Activated CD4-positive, alpha-beta T cell treated with anti-CD3 and anti-CD28 coated beads, Interleukin-2, amount 10 ng/mL, durations not matched to agents 7 days and 5 days (primary cell): ENCODE measurements at regions not wholly inside any gene's neighbourhood (a gene's known extent, or its start where the extent isn't known, plus 50 kb on each side); places are given as distances from the start of the nearest gene placed in this dataset.

ENCODE experiments used
- CTCF ChIA-PET: fragments of 350-600 bp; sonication (Branson Sonifier 250); formaldehyde crosslinking; loops from one replicate; lab custom pipeline; 2021; ENCODE audit warnings: antibody characterized with exemption; lab: Charles Lee
- POLR2A ChIA-PET: fragments of 350-600 bp; sonication (Branson Sonifier 250); formaldehyde crosslinking; loops from one replicate; lab custom pipeline; 2021; ENCODE audit warnings: antibody characterized with exemption; lab: Charles Lee
- DNase-seq: peaks from one replicate; pipeline ENCODE4 v3.0.0-alpha.2; 2020
- H3K27ac Mint-ChIP-seq: one replicate; pipeline ENCODE4 v1.8.0; 2021; ENCODE audit warnings: mild to moderate bottlenecking, moderate library complexity, mixed read lengths
- H3K27me3 Mint-ChIP-seq: one replicate; pipeline ENCODE4 v1.8.0; 2021; ENCODE audit warnings: mixed read lengths
- H3K36me3 Mint-ChIP-seq: one replicate; pipeline ENCODE4 v1.8.0; 2021; ENCODE audit warnings: low read depth, mixed read lengths
- H3K4me1 Mint-ChIP-seq: one replicate; pipeline ENCODE4 v1.8.0; 2021; ENCODE audit warnings: mixed read lengths
- H3K4me3 Mint-ChIP-seq: one replicate; pipeline ENCODE4 v1.8.0; 2021; ENCODE audit warnings: mild to moderate bottlenecking, moderate library complexity, mixed read lengths
- H3K9me3 Mint-ChIP-seq: one replicate; pipeline ENCODE4 v1.8.0; 2021; ENCODE audit warnings: mixed read lengths

GRCh38 chr2:146040051-146040450 lies 1520.1 kb upstream of the ZEB2 start:
- DNase-seq = no peak
- no peaks in the 10 kb centered on the region for H3K27me3 Mint-ChIP-seq
- no peaks in the 10 kb centered on the region for H3K4me1 Mint-ChIP-seq
- POLR2A ChIA-PET = no interaction called here
- no peaks in the 10 kb centered on the region for H3K36me3 Mint-ChIP-seq
- H3K4me3 Mint-ChIP-seq = no peak overlapping the region
- H3K9me3 Mint-ChIP-seq = no peaks in the 10 kb centered on the region
- CTCF ChIA-PET = no interaction called here
- no peak overlapping the region for H3K27ac Mint-ChIP-seq

DNA sequence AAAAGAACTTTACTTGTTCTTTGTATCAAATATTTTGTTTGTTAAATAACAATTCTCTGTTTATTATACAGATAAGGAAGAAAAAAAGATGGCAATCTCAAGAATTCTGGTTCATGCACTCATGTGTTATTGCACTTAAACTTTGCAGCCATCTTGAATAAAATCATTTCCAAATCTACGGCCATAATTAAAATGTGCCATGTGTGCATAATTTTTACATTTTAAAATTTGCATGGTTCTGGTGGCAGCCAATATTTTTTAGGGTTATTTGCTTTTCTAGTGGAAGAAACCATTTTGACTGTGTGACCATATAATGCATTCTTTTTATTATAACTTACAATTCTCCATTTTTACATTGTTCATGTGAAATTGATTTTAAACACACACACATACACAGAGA lies 1518.1 kb upstream of the ZEB2 start:
- CTCF ChIA-PET = no interaction called here
- Mint-ChIP-seq H3K4me3 (no peak overlapping the region), H3K9me3 (no peaks in the 10 kb centered on the region), H3K27ac (no peak overlapping the region), H3K36me3 (no peaks in the 10 kb centered on the region), H3K27me3 (no peaks in the 10 kb centered on the region), H3K4me1 (no peaks in the 10 kb centered on the region)
- POLR2A ChIA-PET = no interaction called here
- no peak for DNase-seq

GRCh38 chr2:146037334-146037870 lies 1517.5 kb upstream of the ZEB2 start:
- ChIA-PET POLR2A (no interaction called here), CTCF (no interaction called here)
- H3K36me3 Mint-ChIP-seq = no peaks in the 10 kb centered on the region
- no peak overlapping the region for H3K27ac Mint-ChIP-seq
- DNase-seq = no peak
- no peaks in the 10 kb centered on the region for H3K27me3 Mint-ChIP-seq
- no peaks in the 10 kb centered on the region for H3K9me3 Mint-ChIP-seq
- no peaks in the 10 kb centered on the region for H3K4me1 Mint-ChIP-seq
- no peak overlapping the region for H3K4me3 Mint-ChIP-seq

GRCh38 chr2:146031158-146031557 lies 1511.2 kb upstream of the ZEB2 start:
- no peak overlapping the region for H3K27ac Mint-ChIP-seq
- DNase-seq = no peak
- no peaks in the 10 kb centered on the region for H3K36me3 Mint-ChIP-seq
- H3K27me3 Mint-ChIP-seq = no peaks in the 10 kb centered on the region
- ChIA-PET POLR2A (no interaction called here), CTCF (no interaction called here)
- no peaks in the 10 kb centered on the region for H3K9me3 Mint-ChIP-seq
- no peak overlapping the region for H3K4me3 Mint-ChIP-seq
- no peaks in the 10 kb centered on the region for H3K4me1 Mint-ChIP-seq

GRCh38 chr2:146027156-146027555 lies 1507.2 kb upstream of the ZEB2 start:
- H3K36me3 Mint-ChIP-seq = no peaks in the 10 kb centered on the region
- no peaks in the 10 kb centered on the region for H3K27me3 Mint-ChIP-seq
- no peak for DNase-seq
- H3K9me3 Mint-ChIP-seq = no peaks in the 10 kb centered on the region
- no peaks in the 10 kb centered on the region for H3K4me1 Mint-ChIP-seq
- H3K4me3 Mint-ChIP-seq = no peak overlapping the region
- ChIA-PET CTCF (no interaction called here), POLR2A (no interaction called here)
- no peak overlapping the region for H3K27ac Mint-ChIP-seq

GRCh38 chr2:146025519-146025918 lies 1505.6 kb upstream of the ZEB2 start:
- ChIA-PET CTCF (no interaction called here), POLR2A (no interaction called here)
- H3K4me1 Mint-ChIP-seq = no peaks in the 10 kb centered on the region
- DNase-seq = no peak
- H3K36me3 Mint-ChIP-seq = no peaks in the 10 kb centered on the region
- H3K27me3 Mint-ChIP-seq = no peaks in the 10 kb centered on the region
- H3K9me3 Mint-ChIP-seq = no peaks in the 10 kb centered on the region
- H3K27ac Mint-ChIP-seq = no peak overlapping the region
- no peak overlapping the region for H3K4me3 Mint-ChIP-seq

DNA sequence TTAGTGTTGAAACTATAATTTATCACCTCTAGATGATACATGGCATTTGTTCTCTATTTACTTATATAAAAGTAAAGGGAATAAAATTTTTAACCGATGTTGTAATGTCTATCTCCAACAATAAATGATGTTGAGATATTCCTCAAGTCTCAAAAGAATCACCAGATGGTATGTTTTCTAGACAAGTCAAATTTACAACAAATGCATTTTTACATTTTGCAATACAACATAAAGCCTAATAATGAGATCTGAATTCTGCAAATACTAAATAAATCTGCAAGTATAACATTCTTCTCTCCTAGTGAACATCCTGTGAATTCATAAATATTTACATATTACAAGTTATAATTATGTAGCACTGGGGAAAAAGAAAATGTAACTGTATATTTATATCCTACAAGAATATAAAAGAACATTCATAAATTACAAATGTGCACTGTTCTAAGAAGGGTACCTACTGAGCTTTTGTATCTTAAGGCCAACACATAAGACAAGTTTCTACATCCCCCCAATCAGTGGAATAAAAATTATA lies 1504.4 kb upstream of the ZEB2 start:
- ChIA-PET CTCF (no interaction called here), POLR2A (no interaction called here)
- no peaks in the 10 kb centered on the region for H3K9me3 Mint-ChIP-seq
- no peaks in the 10 kb centered on the region for H3K36me3 Mint-ChIP-seq
- no peak overlapping the region for H3K27ac Mint-ChIP-seq
- no peak for DNase-seq
- H3K27me3 Mint-ChIP-seq = no peaks in the 10 kb centered on the region
- no peaks in the 10 kb centered on the region for H3K4me1 Mint-ChIP-seq
- no peak overlapping the region for H3K4me3 Mint-ChIP-seq

DNA sequence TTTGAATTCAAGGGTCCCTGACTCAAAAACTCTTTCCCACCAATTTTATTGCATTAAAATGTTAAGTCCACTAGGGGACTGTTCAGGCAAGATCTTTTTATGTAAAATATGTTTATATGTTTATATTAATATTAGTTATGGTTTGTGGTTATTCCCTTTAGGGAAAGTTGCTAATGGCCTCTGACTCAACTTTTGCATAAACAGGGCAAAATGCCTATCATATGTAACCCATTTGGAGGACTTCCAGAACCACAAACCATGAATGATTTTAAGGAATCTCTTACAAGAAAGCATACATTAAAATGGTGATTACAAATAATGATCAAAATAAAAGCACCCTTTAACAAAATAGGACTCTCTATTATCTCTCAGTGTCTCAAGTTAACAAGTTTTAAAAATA lies 1484.5 kb upstream of the ZEB2 start:
- Mint-ChIP-seq H3K4me1 (no peaks in the 10 kb centered on the region), H3K9me3 (no peaks in the 10 kb centered on the region), H3K4me3 (no peak overlapping the region), H3K27me3 (no peaks in the 10 kb centered on the region), H3K27ac (no peak overlapping the region), H3K36me3 (no peaks in the 10 kb centered on the region)
- CTCF ChIA-PET = no interaction called here
- no peak for DNase-seq
- POLR2A ChIA-PET = no interaction called here

GRCh38 chr2:146003337-146003736 lies 1483.4 kb upstream of the ZEB2 start:
- no peaks in the 10 kb centered on the region for H3K4me1 Mint-ChIP-seq
- DNase-seq = no peak
- no peaks in the 10 kb centered on the region for H3K9me3 Mint-ChIP-seq
- H3K4me3 Mint-ChIP-seq = no peak overlapping the region
- POLR2A ChIA-PET = no interaction called here
- no peaks in the 10 kb centered on the region for H3K36me3 Mint-ChIP-seq
- CTCF ChIA-PET = interaction anchor here (0.6 kb wide), 1 partner anchor 1064 kb away, joined by 3 read pairs; no protein-coding TSS in a partner anchor
- H3K27me3 Mint-ChIP-seq = no peaks in the 10 kb centered on the region
- H3K27ac Mint-ChIP-seq = no peak overlapping the region

DNA sequence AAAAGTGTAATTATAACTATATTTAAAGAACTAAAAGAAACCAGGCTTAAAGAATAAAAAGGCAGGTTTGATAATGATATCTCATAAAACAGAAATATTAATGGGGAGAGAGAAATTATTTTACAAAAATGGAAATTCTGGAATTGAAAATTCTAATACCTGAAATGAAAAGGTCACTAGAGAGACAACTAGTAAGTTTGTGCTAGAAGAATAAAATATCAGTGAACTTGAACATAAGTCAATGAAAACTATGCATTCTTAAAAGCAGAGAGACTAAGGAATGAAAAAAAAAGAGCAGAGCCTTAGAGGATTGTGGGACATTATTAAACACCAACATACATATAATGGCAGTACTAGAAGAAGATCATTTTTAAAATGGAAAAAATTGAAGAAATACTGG lies 1475.0 kb upstream of the ZEB2 start:
- Mint-ChIP-seq H3K27ac (no peak overlapping the region), H3K4me3 (no peak overlapping the region), H3K36me3 (no peaks in the 10 kb centered on the region), H3K9me3 (peaks cover 14% of the 10 kb centered on the region), H3K4me1 (no peaks in the 10 kb centered on the region), H3K27me3 (no peaks in the 10 kb centered on the region)
- ChIA-PET POLR2A (no interaction called here), CTCF (no interaction called here)
- no peak for DNase-seq

GRCh38 chr2:145992572-145992971 lies 1472.7 kb upstream of the ZEB2 start:
- Mint-ChIP-seq H3K36me3 (no peaks in the 10 kb centered on the region), H3K4me1 (no peaks in the 10 kb centered on the region), H3K4me3 (no peak overlapping the region), H3K9me3 (peaks cover 14% of the 10 kb centered on the region), H3K27ac (no peak overlapping the region), H3K27me3 (no peaks in the 10 kb centered on the region)
- CTCF ChIA-PET = no interaction called here
- POLR2A ChIA-PET = no interaction called here
- no peak for DNase-seq

DNA sequence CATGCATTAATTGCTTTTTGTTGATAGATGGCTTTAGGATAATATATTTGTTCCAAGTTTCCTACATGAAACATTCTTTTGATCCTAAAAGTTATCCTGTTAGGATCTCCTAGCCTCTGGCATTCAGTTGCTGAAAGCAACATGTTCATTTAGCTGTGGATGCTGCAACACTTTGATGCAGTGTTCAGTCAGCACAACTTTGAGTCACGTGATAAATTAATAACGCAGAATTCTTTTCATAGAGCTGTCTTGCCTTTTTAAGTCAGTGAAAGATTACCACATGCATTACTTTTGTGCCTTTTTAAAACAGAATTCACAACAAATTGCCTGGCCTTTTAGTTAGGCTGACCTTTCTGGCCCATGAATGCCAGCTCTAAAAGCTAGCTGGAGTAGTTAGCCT lies 1467.9 kb upstream of the ZEB2 start:
- ChIA-PET POLR2A (no interaction called here), CTCF (no interaction called here)
- Mint-ChIP-seq H3K4me3 (no peak overlapping the region), H3K36me3 (no peaks in the 10 kb centered on the region), H3K9me3 (peaks cover 4% of the 10 kb centered on the region), H3K4me1 (no peaks in the 10 kb centered on the region), H3K27ac (no peak overlapping the region), H3K27me3 (no peaks in the 10 kb centered on the region)
- DNase-seq = no peak

DNA sequence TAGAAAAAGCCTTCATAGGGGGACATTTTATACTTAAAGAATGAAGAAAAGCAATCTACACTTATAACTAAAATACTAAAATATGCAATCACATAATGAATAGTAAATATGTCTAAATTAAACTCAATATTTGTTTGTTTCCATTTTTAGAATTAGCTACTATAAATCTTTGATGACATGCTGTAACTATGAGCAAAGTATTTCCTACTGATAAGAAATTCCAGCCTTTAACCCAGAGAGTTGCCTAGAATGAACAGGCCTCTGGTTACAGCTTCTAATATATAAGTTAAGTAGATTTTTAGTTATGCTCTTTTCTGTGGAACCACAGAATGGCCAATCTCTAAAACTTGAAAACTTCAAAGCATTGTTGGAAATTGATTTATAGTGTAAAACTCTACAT lies 1465.6 kb upstream of the ZEB2 start:
- H3K36me3 Mint-ChIP-seq = no peaks in the 10 kb centered on the region
- H3K27me3 Mint-ChIP-seq = no peaks in the 10 kb centered on the region
- no peaks in the 10 kb centered on the region for H3K4me1 Mint-ChIP-seq
- no peak overlapping the region for H3K4me3 Mint-ChIP-seq
- POLR2A ChIA-PET = no interaction called here
- no peaks in the 10 kb centered on the region for H3K9me3 Mint-ChIP-seq
- CTCF ChIA-PET = no interaction called here
- DNase-seq = no peak
- H3K27ac Mint-ChIP-seq = no peak overlapping the region

DNA sequence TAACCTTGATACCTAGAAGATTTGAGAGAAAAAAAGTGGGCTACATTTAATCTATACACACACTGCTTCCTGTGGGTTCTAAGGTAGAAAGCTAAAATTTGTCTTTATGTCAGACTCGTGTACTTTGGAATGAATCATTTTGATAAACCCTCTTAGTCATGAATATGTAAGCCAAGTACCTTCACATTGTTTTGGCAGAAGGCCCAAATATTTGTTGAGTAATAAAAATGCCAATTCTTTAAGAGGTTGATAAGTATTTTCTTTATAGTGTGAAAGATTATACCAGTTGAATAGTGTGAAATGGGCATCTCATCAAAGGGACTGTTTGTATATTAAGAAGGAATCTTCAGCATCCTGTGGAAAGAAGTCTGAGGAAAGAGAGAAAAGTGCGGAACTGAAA lies 1464.7 kb upstream of the ZEB2 start:
- Mint-ChIP-seq H3K4me3 (no peak overlapping the region), H3K9me3 (no peaks in the 10 kb centered on the region), H3K27me3 (no peaks in the 10 kb centered on the region), H3K4me1 (no peaks in the 10 kb centered on the region), H3K36me3 (no peaks in the 10 kb centered on the region), H3K27ac (no peak overlapping the region)
- POLR2A ChIA-PET = no interaction called here
- CTCF ChIA-PET = no interaction called here
- DNase-seq = no peak
